HG02588 (cell line): ENCODE measurements at regions not wholly inside any gene's neighbourhood (a gene's known extent, or its start where the extent isn't known, plus 50 kb on each side); places are given as distances from the start of the nearest gene placed in this dataset.

Experiments
- ATAC-seq: cut with Tn5 transposase; IDR thresholded peaks from one replicate; pipeline ENCODE4 v1.9.1; 2021; ENCODE audit warnings: mild to moderate bottlenecking, moderate library complexity; ENCODE audit not compliant: unreplicated experiment

GRCh38 chr2:181114021-181114420 lies 133.6 kb downstream of the UBE2E3 start:
- no peak for ATAC-seq

- ATAC-seq = no peak
These were observed 135.9 kb downstream of the UBE2E3 start for GRCh38 chr2:181116261-181116660.

GRCh38 chr2:181117206-181117925 lies 137.0 kb downstream of the UBE2E3 start:
- ATAC-seq = no peak

DNA sequence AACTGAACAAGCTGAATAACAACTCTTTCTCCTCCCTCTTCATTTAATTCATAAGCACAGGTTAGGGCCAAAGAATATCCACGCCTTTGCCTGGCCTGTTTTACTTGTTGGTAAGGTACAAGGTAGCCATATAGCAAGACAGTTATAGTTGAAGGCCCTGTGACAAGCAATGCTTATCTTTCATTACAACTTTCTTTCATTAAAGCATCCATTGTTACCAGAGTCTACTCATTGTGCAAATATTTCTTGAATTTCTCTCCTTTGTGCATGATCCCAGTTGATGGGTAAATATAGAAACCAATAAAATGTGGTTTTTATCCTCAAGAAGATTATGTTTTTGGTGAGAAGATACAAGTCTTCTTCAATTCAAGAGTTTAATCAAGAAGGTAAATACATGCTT lies 140.2 kb downstream of the UBE2E3 start:
- ATAC-seq = no peak

DNA sequence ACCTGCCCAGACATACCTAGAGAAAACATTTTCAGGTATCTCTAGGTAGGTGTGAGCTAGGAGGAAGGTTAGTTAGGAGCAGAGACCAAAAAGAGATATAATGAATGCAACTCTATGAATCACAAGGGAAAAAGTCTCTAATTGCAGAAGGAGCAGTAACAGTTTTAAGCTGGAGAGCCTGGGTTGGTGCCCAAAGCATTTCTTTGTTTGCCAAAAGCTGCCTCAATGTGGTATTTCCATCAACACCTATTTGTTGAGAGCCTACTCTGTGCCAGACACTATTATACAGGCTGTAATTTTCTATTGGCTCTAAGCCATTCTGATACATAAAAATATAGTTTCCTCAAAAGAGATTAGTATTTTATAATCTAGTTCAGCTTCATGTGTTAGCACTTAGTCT lies 141.6 kb downstream of the UBE2E3 start:
- ATAC-seq = no peak

DNA sequence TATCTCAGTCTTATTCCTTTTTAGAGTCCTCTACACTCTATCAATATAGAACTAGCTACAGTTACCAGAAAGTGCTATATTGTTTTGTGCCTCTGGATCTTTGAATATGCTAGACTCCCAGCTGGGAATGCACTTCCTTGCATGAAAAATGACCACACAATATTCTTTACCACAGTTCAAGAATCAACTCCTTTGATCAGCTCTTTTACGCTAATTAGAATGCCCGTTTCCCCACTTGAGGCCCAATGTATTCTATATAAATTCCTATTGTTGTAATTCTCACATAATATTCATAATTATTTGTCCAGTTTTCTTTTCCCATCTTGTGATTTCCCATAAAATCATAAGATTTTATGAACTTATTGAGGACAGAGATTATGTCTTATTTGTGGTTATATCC lies 142.2 kb downstream of the UBE2E3 start:
- ATAC-seq = no peak

DNA sequence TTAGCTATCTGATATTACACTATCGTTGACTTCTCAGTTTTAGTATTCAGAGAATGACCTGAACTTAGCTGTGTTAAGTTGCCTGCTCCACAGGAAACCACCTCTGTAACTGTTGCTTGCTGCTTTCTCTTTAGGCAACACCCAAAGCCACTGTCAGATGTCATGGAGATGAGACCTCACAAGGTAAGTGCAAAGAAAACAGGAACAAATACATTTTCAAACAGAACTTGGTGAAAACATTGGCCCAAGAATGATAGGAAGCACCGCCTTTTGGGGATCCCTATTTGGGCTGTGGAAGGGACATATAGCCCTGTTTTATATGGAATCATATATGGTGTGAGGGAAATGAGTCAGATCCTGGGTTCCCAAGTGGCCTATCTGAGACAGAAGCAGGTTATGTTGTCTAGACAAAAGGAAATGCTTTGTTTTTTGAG lies 143.4 kb downstream of the UBE2E3 start:
- peak; percentile 93 for ATAC-seq

- ATAC-seq = no peak
These were observed 144.1 kb downstream of the UBE2E3 start for GRCh38 chr2:181124497-181124896.

GRCh38 chr2:181125359-181125758 lies 145.0 kb downstream of the UBE2E3 start:
- no peak for ATAC-seq

DNA sequence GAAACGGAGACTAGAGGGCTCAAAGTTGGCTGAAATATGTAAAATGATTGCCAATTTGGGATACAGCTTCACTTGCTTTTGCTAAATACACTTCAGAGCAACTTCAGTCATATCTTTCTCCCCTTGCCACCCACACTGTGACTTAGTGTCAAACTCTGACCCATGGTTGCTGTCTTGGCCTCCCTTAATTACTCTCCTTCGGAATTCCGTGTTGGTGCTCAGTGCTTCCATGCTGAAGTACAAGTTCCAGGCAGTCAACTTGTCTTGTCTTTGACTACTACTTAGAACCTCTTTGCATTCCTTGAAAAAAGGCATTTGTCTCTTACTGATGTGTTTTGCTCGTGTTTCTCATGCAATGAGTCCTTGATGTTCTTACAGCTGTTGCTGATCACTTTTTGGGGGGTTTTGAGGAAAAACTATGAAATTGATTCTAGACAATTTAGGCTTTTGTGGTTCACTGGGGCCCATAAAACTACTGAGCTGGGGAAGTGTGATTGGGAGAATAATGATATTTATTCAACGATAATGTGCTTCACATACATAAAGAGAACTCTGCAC lies 146.0 kb downstream of the UBE2E3 start:
- ATAC-seq = no peak

DNA sequence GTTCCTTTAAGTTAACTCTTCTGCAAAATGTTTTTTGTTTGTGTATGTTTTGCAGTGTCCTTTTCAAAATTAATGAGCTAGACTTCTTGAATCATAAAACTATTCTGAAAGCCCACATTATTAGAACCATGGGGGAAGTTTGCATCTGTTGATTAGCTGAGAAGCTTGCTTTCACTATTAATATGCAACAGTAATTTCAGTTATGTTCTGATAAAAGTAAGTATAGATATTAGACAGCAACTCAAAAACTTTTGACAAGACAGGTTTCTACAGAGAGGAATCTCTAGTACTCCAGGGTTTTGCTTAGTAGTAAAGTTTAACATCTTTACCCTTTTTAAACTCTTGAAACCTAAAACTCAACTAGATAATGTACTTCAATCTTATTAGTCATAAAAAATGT lies 147.8 kb downstream of the UBE2E3 start:
- ATAC-seq = peak; percentile 69

DNA sequence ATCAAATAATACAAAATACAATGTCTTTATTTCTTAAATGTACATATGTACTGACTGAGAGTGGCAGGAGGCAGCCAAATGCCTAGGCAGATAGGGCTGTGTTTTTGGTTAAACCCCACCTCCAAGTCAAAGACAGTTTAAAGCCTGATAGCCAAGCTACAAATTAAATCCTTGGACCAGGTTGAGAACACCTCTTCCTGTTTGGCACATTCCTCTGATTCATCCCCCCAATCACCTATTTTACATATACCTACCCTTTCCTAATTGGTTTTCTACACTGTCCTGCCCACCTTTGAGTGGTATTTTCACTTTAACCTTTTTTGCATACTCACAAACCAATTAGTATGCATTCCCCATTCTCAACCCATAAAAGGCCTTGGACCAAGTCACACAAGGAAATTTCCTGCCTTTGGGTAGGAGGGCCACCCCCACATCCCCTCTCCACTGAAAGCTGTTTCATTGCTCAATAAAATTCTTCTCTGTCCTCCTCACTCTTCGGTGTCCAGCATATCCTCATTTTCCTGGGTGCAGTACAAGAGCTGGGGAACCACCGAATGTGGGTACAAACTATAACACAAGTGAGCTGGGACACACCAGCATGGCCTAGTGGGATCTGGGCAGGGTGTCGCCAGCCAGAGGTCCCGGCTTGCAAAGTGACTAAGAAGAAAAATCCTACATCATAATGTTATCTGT lies 149.1 kb downstream of the UBE2E3 start:
- ATAC-seq = no peak

GRCh38 chr2:181130686-181131085 lies 150.3 kb downstream of the UBE2E3 start:
- ATAC-seq = no peak

DNA sequence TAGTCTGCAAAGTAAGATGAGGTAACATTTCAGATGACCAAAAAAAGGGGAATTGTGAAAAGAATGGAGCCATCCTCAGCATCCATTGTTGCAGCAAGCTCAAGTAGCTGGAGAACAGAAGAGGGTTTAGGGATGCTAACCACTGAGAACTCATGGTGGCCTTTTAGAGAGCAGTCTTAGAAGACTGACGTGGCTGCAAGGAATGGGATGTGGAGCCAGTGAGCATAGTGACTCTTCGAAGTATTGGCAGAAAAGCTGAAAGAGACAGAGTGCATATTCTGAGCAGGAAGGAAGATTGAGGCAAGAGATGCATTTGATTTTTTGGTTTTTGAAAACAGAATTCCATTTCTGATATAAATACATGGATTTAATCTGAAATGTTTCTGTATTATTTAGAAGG lies 151.2 kb downstream of the UBE2E3 start:
- ATAC-seq = no peak

GRCh38 chr2:181138816-181139215 lies 158.4 kb downstream of the UBE2E3 start:
- no peak for ATAC-seq

DNA sequence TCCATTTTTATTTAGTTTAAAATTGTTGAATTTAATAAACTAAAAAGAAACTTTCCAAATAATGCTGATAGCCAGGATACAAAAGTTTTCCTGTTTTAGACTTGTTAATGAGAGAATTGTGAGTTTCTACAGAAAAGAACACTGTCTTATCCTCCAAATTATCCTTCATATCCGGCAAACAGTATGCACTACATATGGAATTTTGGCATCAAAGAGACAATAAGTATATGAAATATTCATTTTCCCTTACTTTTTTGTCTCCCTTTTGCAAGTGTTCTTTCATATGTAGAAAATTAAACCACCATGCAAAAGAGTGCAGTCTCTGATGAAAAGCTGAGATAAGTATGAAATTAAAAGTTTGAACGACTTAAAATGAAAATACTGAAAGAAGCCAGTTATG lies 159.4 kb downstream of the UBE2E3 start:
- no peak for ATAC-seq

- ATAC-seq = no peak
These were observed 160.0 kb downstream of the UBE2E3 start for GRCh38 chr2:181140414-181140813.

DNA sequence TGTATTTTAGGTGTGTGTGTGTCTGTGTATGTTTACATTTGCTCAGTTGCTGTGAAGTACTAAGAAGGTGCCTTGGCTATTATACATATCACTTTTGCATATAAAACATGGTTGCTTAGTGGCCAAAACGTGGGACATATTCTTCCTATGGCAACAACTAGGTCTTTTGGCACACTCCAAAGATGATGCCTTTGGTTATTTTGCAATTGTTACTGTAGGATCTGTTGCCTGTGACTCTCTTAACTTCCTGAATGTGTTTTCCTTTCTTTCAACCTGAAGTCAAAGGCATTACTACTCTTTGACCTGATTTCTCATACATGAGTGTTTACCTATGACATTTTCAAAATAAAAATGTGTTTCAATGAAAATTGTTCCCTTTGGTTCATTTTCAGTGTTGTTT lies 160.5 kb downstream of the UBE2E3 start:
- ATAC-seq = no peak

DNA sequence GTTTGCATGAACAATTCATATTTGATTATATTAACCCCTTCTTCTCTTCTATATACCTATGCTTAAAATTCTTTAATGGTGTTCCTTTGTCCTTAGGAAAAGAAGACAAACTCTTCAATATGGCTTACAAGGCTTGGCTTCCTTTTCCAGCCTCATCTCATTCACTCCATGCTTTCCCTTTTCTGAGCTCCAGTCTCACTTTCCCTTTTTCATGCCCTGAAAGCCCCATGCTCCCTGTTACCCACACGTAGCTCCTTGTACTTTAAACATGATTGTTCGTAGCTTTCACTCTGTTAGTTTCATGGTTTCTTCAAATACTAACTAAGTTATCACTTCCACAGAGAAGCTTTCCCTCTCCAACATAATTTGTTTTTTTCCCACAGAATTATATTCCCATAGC lies 161.3 kb downstream of the UBE2E3 start:
- ATAC-seq = no peak

DNA sequence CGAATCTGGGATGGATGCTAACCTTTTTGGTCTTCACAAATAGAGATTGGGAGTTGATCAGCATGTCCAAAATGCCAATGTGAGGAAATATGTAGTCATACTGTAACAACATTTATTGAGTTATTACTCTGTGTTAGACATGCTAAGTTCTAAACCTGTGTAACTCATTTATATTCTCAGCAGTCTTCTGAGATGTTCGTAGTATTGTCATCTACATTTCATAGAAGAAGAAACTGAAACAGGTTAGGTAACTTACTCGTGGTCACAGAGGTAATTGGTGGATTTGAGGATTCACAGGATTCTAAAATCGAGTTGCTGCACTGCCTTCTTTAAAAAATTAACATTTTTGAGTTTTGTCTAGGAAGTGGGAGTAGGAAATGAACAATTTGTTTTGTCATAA lies 162.1 kb downstream of the UBE2E3 start:
- ATAC-seq = no peak

- ATAC-seq = no peak
These were observed 163.4 kb downstream of the UBE2E3 start for GRCh38 chr2:181143790-181144300.

DNA sequence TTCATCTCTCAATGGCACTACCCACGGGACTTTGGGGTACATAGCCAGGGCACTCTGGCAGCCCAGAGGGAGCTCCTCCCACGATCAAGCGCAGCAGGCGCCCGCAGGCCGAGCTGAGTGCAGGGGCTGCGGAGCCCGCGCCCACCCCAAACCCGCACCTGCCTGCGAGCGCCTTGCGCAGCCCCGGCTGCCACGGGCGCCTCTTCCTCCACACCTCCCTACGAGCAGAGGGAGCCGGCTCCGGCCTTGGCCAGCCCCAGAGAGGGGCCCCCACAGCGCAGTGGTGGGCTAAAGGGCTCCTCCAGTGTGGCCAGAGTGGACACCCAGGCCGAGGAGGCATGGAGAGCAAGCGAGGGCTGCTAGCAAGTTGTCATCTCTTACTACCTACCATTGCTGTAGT lies 165.2 kb downstream of the UBE2E3 start:
- ATAC-seq = no peak
